Activated CD4-positive, alpha-beta T cell treated with anti-CD3 and anti-CD28 coated beads for 48 hours (primary cell): ENCODE measurements at regions not wholly inside any gene's neighbourhood (a gene's known extent, or its start where the extent isn't known, plus 50 kb on each side); places are given as distances from the start of the nearest gene placed in this dataset.

ENCODE experiments used
- DNase-seq: peaks from one replicate; pipeline ENCODE4 v3.0.0-alpha.2; 2020

- no peak for DNase-seq
Observed at GRCh38 chr2:168392024-168392423, 64.0 kb upstream of the CERS6 start.

GRCh38 chr2:168392797-168393196 lies 63.3 kb upstream of the CERS6 start:
- no peak for DNase-seq

GRCh38 chr2:168394262-168394661 lies 61.8 kb upstream of the CERS6 start:
- DNase-seq = no peak

GRCh38 chr2:168396131-168396530 lies 59.9 kb upstream of the CERS6 start:
- no peak for DNase-seq

- no peak for DNase-seq
Observed at GRCh38 chr2:168397629-168398028, 58.4 kb upstream of the CERS6 start.

- no peak for DNase-seq
Observed at GRCh38 chr2:168401048-168401556, 55.0 kb upstream of the CERS6 start.

- no peak for DNase-seq
Observed at GRCh38 chr2:168401771-168402170, 54.3 kb upstream of the CERS6 start.

GRCh38 chr2:168402531-168402930 lies 53.5 kb upstream of the CERS6 start:
- no peak for DNase-seq

GRCh38 chr2:168403736-168404135 lies 52.3 kb upstream of the CERS6 start:
- DNase-seq = no peak

GRCh38 chr2:168404764-168405163 lies 51.3 kb upstream of the CERS6 start:
- no peak for DNase-seq
